CD4-positive, alpha-beta T cell treated with Interleukin-12 subunit alpha and Interleukin-12 subunit beta, for 1 hour (primary cell): ENCODE measurements at regions not wholly inside any gene's neighbourhood (a gene's known extent, or its start where the extent isn't known, plus 50 kb on each side); places are given as distances from the start of the nearest gene placed in this dataset.

Experiments
- DNase-seq: peaks from one replicate; pipeline ENCODE4 v3.0.0-alpha.2; 2020

- DNase-seq = no peak
These were observed 144.2 kb upstream of the PKDCC start for GRCh38 chr2:41903474-41904135.

- DNase-seq = no peak
These were observed 143.4 kb upstream of the PKDCC start for GRCh38 chr2:41904459-41904858.

- no peak for DNase-seq
These were observed 142.1 kb upstream of the PKDCC start for GRCh38 chr2:41905597-41906337.

GRCh38 chr2:41906338-41906725 is 141.5 kb upstream of the PKDCC start:
- no peak for DNase-seq

DNA sequence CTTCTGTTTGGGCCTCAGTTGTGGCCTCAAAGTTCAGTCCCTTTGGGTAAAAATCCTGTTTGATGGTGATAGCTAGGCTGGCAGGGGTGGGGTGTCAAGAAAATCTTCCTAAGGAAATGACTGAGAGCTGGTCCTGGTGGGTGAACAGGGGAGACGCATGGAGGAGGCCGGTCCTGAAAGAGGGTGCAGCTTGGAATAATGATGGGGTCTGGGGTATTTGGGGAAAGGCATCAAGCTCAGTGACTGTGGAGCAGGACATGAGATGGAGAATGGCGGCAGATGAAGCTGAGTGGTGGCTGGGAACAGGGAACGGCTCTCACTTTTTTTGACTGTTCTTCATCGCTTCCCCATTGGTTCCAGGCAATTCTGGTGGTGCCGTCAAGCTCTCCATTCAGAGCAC is 140.7 kb upstream of the PKDCC start:
- DNase-seq = no peak

DNA sequence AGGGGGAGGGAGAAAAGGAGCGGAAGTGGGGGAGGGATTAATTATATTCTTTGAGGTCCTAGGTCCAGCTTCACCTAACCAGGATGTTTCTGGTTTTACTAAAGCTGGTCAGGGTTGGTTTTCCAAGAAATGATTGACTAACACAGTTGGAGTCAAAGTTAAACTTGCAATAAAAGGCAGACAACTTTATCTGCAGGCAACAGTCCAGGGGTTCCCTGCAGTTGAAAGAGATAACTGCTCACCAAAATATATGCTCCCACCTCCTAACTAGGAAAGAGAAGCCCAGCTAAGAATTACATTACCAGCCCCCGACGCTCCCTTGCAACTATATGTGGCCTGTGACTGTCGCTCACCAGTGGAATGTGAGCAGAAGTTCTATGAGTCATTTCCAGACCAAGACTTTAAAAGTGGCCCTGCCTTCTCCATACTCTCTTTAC is 140.0 kb upstream of the PKDCC start:
- no peak for DNase-seq

DNA sequence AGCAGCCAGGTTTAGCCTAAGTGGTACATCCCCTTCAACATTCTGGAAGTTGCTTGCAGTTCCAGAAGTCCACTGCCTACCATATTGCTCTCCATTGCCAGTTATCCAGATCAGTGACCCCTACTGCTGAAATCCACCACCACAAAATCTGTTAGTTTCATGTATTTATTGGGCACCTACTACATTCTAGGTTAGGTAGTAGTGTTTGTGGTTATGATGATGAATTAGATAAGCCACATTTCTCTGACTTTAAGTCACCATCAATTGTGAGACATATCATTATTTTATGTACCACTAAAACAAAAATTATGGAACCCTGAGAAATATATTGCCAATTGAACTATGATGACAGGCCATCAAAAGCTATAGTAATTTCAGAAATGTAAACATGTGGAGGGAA is 139.5 kb upstream of the PKDCC start:
- no peak for DNase-seq

DNA sequence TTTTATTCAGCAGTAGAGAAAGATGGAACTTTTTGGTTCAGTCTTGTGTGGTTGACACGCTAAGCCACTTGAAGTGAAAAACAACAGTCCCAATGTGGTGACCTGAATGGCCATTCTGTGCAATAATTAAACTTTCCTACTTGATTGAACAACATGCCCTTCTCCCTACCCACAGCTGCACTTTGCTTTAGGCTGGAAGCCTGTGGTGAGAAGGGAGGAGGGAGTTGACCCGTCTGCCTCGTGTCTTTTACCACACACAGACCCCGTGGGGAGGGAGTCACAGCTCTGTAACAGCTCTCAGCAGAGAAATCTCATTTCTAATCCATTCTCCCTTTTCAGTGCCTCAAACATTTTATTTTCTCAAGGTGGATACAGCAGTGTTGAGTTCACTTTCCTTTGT is 138.2 kb upstream of the PKDCC start:
- DNase-seq = no peak

GRCh38 chr2:41910126-41910525 is 137.7 kb upstream of the PKDCC start:
- no peak for DNase-seq

- DNase-seq = no peak
These were observed 136.8 kb upstream of the PKDCC start for GRCh38 chr2:41911033-41911432.

GRCh38 chr2:41912337-41912736 is 135.5 kb upstream of the PKDCC start:
- DNase-seq = no peak

DNA sequence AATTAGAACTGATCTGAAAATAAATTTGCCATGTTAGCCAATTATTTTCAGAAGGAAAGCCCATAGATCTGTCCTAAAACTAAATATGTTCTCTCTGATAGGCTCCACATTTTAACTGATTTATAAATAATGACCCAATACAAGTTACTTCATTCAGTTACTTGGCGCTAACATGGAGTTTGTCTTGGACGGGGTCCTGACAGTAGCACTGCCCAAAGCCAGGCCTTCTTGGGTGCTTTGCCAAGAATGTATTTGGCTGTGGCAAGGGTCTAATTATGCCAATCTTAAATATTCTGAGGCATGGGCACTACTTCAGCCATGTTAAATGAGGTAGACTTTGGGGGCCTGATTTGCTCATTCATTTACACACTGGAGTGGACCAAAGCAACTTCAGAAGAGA is 135.0 kb upstream of the PKDCC start:
- DNase-seq = no peak

DNA sequence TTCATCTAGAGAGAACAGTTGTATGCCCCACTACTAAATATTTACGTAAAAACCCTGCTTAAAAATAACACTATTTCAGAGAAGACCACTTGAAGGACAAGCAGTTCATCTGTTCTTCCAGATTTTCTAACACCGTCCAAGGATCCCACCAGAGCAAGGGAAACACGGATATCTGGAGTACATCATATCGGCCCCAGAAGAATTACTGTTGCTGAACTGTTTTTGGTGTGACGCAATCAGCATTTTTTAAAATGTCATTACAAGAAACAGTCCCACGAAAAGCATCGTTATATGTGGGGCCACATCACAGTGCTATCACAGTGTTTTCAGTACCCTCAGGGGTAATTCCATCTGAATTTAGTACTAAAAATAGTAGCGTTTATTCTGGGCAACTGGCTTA is 134.5 kb upstream of the PKDCC start:
- no peak for DNase-seq

GRCh38 chr2:41913921-41914609 is 133.8 kb upstream of the PKDCC start:
- no peak for DNase-seq

DNA sequence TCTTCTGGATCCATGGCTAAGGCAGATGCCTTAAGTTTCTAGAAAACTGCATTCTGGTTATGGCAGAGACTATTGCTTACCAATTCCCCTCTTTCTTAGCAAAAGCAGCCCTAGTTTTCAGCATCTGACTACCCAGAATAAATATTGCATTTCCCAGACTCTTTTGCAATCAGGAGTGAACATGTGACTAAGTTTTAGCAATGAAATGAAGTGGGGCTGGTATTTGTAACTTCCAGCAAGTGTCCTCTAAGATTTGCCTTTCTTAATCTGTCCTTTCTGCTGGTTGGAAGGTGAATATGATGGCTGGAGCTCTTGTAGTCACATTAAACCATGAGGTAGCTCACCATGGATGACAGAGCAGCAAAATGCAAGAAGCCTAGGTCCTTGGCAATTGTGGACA is 132.9 kb upstream of the PKDCC start:
- no peak for DNase-seq

- DNase-seq = no peak
These were observed 131.6 kb upstream of the PKDCC start for GRCh38 chr2:41916177-41916576.

- DNase-seq = no peak
These were observed 130.2 kb upstream of the PKDCC start for GRCh38 chr2:41917587-41917986.

GRCh38 chr2:41919135-41919534 is 128.7 kb upstream of the PKDCC start:
- no peak for DNase-seq

- DNase-seq = no peak
These were observed 127.6 kb upstream of the PKDCC start for GRCh38 chr2:41920181-41920580.

GRCh38 chr2:41920812-41921211 is 127.0 kb upstream of the PKDCC start:
- DNase-seq = no peak

DNA sequence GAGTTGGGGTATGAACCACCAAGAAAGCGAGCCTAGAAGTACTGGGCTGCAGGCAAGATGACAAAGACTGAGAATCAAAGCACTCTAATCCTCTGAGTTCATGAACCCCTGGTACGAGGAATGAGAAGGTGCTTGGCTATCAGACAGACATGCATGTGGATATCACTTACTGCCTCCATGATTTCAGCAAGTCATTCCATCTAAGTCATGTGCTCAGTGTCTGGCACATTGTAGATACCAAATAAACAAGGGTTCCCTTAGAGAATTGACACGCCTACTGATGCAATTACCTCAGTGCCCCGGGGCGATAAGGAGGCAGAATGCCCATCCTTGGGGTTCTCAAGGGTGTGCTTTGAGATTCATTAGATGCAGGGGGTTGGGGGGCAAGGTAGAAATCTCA is 125.6 kb upstream of the PKDCC start:
- DNase-seq = no peak

DNA sequence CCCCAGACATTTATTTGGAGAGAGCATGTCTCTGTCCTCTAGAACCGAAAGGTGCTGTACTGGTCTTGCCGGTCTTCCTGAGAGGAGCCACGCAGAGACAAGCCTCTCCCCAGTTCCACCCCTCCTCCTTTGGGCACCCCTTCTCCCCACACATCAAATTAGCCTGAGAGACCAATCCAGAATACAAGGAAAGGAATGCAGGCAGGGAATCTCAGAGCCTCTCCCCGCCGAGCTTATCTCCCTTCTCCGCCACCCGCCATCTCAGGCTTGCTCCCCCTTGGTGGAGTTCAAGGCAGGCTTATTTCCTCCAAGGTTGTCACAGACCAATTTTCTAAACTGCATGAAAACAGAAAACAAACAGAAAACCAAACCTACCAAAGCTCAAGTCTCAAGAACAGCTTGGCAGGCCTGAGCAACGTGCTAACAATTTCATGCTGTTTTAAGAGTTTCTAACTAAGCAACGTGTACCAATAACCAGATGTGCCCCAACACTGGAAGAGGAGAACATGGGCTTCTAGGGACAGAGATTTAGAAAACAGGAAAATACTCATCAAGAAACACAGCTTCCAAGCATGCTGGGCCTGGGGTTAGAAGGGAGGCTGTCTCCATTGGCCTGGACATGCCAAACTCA is 124.5 kb upstream of the PKDCC start:
- no peak for DNase-seq

DNA sequence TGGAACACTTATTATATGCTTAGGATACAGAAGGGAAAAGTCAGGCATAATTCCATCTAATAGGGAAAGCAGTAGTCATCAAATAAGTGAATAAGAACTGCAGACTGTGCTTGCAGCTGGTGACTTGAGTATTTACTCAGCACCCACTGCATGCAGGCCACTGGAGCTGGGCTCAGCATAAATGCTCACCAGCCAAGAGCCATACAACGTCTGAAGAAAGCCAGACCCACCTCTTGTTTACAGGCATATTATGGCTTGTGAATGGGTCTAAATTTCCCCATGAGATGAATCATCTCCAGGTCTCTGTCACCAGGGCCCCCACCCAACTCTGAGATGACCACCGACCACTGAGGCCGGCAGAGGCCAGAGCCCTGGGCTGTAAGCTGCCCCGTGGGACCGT is 123.8 kb upstream of the PKDCC start:
- no peak for DNase-seq
